ENCODE measurements at regions not wholly inside any gene's neighbourhood (a gene's known extent, or its start where the extent isn't known, plus 50 kb on each side); places are given as distances from the start of the nearest gene placed in this dataset.
"Not testable (repeated sequence)": the region's sequence is repeated elsewhere in the genome, so short reads cannot be mapped to it uniquely, and the experiment has no call there.

DNA sequence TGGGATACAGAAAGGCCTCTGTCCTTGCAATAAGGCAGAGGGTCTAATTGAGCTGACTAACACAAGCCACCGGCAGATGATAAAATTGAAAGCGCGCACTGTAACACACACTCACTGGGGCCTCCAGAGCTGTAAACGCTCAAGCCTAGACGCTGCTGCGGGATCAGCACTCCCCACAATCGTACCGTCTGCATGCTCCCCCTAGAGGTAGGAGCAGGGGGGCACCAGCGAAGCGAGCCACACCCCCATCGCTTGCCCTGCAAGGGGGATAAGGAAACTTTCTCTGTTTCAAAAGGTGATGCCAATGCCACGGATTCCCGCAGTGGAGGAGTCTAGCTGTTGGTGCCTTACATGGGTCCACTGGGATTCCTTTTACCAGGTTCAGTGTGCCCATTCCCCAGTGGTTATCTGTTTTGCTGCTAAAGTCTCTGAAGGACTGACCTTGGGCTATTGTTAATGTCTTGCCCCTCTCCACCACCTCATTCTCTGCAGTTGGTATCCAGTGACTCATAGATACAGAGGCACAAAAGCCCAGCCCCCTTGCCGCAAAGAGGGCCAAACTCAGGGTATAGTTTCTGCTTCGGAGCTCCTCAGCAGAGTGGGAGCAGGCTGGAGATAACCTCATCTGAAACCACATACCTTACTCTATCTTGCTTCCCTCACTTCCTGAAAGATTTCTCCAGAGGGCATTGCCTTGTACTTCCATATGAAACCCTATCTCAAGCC is 139.3 kb upstream of the KBTBD8 start:
- no peak for DNase-seq (ENCODE audit: low read depth)

DNA sequence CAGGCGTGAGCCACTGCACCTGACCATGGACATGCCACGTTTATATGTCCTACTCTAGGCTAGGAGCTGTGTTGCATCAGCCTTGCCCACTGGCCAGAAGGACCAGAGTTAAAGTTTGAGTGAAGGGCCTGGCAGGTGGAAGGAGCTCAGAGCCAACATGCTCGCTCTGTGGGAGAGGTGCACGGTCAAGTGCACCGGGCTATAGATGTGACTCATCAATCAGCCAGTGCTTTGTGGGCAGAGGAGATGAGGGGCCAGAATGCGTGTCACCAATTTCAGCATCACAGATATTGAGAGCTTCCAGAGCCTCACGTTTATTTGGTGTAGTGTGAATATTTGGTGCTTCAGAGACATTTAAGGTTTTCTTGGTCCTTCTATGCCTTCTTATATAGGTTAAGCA is 137.3 kb upstream of the KBTBD8 start:
- no peak for DNase-seq (ENCODE audit: low read depth)

DNA sequence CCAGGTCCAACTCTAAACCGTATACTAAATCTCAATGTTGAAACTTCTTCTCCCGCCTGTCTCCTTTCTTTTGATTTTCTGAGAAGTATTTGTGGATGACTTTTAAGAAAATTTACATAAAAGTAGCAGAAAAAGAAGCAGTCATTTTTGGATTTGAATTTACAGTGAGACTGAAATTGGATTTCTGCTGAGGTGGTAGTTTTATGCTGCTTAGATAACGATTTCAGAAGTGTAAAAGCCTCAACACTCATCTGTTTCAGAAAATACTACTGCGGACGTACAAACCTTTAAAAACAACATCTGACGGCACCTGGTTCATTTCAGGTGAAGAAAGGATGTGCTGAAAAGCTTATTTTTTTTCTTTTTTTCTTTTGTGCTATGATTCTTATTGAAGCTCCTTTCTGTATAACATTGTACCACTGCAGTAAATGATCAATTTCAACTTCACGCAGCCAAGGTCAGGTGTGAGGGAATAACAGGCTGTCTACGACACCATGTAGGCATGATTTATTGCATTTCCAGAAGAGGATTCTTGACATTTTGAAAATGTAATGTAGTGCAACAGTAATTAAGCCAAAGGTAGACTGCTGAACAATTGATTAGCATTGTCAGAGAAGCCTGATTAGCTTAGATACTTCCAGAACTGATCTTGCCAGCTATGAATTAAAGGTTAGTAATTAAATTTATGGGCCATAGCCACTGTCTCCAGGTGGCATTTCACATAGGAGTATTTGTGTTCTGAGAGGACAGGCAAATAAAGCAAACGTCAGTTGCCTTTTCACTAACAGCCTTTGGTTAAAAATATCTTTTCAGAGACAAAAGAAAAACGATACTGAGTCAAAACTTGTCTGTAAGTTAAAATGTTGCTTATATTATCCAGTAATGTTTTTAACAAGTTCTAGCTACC is 134.6 kb upstream of the KBTBD8 start:
- DNase-seq (ENCODE audit: low read depth): no peak

DNA sequence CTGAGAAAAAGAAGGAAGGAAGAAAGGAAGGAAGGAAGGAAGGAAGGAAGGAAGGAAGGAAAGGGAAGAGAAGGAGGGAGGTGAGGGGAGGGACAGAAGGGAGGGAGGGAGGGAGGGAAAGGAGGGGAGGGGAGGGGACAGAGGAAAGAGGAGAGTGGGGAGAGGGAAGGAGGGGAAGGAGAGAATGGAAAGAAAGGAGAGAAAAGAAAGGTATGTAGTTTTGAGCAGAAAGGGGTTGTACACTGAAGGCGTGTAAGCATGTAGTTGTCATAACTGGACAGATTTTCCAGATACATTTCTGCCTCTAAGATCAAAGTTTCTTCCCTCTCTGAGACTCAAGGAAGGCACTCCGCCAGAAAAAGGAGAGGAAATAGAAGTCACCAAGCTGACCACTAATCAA is 113.4 kb upstream of the KBTBD8 start:
- no peak for DNase-seq (ENCODE audit: low read depth)

DNA sequence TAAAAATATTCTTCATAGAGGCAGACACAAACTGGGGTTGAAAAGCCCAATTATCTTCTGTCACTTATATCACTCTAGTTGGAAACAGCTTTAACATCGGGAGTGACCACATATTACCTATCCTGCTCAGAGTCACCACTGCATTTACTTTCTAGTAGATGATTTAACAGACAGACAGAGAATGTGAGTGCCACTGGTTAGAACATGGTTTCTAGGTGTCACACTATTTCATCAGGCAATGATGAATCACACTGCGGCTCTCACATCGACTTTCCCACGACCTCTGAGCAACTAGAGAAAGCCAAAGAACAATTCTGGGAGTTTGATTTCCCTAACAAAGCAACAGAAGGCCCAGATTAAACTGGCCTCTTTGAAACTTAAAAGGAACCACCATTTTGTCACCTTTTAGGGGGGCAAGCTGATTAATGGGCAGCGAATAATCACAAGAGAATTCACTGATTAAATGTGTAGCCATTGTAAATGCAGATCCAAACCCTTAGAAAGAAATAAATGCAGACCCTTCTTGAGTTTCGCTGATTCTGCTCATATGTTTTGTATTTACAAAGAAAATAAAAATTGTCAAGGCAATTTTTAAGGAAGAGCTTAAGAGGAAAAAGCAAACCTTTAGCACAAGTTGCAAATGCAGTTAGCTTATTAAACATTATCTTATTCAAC is 112.6 kb upstream of the KBTBD8 start:
- DNase-seq (ENCODE audit: low read depth): no peak

DNA sequence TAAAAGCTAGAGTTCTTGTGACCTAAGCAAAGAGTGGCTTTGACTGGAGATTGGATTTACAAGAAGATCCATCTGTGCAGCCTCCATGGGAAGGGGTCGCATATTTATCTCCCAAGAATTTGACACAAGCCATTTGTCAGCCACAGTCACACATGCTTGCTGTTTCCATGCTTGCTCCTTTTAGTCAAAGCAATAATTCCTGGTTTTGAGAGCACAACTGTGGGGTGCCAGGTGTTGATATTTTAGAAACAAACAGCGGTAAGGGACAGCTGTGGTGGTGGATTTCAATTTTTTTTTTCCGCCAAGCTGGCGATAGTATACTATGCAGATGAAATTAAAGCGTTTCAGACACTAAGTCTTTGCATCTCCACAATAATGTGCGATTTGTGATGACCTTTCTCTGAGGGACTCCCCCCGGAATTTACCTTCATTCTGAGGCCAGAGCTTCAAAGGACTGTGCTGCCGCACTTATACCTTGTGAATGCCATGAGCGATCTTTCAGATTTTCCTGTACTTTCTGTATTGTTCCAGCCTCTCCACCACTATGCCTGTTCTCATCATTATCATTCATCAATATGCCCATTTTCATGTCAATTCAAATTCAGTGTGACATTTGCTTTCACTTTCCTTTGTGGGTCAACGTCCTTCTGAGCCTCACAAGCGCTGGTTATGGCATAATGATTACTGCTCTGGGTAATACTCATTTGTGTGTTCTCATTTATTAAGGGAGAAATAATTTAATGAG is 108.2 kb upstream of the KBTBD8 start:
- DNase-seq (ENCODE audit: low read depth): no peak

DNA sequence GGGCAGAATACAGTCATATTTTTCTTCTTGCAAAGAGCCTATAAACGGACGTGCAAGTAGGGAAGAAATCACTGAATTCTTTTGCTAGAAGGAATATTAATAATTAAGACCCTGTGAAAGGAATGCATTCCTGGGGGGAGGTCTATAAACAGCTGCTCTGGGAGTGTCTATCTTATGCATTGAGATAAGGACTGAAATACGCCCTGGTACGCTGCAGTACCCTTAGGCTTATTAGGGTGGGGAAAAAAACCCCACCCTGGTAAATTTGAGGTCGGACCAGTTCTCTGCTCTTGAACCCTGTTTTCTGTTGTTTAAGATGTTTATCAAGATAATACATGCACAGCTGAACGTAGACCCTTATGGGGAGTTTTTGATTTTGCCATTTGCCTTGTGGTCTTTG is 100.0 kb upstream of the KBTBD8 start:
- DNase-seq (ENCODE audit: low read depth): no peak

DNA sequence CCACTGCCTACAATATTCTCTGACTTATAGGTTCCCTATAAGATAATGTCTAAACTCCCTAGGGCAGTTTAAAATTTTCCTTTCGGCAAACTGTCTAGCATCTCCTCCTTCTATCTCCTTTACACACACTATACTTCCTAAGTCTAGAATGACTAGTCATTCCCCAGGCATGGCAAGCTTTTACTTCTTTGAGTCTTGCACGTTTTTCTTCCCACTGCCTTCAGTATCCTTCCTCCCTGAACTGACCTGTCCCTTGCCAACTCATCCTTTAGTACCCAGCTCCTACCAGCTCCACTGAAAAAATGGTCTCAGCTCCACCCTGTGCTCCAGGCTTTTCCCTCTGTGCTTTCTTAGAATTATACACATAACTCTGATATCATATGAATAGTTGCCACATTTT is 93.8 kb upstream of the KBTBD8 start:
- no peak for DNase-seq (ENCODE audit: low read depth)

DNA sequence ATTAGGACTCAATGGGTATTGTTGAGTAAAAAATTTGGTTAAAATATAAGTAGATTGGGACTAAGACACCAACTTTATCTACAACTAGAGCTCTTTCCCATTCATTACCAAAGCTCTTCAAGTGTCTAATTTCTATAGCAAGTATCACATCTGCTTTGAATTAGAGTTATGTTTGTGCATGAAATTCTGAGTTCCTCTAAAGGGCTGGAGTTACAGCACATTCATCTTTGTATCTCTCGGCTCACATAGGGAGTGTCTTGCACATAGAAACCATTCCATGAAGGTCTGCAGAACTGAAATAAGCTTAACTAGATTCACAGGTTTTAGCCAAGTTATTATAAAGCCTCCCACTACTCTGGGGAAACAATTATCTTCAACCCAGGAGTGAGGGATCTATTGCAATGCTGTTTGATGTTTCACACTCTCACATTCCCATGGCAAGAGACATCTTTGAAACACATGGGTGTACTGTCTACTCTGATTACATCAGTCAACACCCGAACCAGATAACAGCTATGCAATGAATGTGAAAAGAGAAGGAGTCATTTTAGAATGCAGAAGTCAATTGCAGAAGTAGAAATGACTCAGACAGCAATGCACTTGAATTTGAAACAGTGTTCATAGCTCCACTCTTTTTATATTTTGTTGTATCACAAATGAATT is 93.1 kb upstream of the KBTBD8 start:
- no peak for DNase-seq (ENCODE audit: low read depth)

DNA sequence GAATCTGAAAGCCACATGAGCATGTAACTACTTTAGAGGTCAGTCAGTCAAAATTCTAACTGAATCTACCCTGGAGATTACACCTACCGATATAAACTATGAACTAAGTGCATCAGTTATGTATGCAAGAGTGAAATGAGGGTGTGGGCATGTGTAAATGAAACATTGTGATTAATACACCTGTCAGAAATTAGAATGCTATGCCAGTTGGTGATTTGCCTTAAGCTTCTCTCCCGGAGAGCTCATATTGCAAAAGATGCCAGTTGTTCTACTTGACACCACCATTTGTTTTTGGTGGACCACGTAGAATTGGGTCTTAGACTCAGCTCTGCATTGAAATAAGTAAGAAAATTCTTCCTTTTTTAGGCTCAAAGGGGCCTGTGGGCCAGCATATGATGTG is 91.0 kb upstream of the KBTBD8 start:
- no peak for DNase-seq (ENCODE audit: low read depth)

DNA sequence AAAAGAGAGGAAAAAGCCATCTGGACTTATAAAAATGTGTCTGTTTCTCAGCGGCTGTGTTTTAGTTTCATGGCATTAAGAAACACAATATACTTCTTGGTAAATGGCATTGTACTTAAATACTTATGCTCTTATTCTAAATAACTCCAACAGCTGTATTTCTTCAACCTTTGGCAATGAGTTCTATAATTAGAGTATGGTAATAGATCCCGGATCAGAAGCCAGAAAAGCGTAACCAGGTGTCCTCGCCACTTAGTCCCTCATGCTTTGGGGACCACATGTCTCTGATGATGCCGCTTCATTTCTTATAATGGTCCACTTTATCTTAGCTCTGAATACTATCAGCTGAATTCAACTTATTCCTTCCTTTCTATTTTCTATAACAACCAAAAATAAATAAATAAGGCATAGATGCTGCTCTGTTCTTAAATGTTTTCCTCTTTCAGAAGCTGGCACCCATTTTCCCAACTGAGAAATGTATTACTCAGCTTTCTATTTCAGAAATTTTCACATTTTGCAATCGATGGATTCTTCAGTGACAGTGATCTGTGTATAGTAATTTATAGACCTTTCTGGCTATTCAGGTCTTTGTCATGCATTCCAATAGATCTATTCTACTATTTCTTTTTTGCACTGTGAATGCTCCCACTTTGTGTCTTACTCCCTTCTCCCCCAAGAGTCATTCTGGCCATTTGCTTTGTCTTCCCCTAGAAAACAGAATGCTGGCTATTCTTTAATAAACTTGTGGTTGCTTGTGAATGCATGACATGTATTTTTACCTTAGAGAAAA is 87.6 kb upstream of the KBTBD8 start:
- no peak for DNase-seq (ENCODE audit: low read depth)

DNA sequence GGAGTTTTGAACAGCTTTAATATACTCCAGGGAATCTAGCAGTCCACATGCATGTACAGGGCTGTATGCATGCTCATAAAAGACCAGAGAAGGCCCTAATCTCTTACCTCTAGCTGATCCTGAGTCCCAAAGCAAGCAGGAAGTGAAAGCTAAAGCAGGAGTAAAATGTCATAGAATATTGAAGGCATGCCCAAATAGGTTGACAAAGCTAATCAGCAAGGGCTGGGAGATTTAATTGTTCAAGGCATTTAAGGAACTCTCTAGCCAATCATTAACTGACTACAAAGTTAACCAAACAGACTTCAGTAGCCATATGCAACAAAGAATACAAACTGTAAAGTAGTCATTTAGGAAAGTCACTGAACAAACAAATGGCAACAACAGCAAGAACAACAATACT is 85.8 kb upstream of the KBTBD8 start:
- no peak for DNase-seq (ENCODE audit: low read depth)

DNA sequence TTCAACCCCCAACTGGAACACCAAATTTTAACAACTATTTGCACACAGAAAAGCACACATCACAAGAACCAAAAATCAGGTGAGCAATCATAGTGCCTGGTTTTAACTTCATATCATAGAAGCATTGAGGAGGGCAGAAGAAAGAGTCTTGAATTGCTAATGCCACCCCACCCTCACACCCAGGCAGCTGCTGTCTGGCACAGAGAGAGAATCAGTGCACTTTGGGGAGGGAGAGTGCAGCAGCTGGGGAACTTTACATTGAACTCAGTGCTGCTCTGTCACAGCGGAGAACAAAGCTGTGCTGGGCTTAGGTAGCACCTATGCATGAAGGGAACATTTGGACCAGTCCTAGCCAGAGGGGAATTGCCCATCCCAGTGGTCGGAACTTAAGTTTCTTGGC is 76.0 kb upstream of the KBTBD8 start:
- DNase-seq (ENCODE audit: low read depth): no peak

DNA sequence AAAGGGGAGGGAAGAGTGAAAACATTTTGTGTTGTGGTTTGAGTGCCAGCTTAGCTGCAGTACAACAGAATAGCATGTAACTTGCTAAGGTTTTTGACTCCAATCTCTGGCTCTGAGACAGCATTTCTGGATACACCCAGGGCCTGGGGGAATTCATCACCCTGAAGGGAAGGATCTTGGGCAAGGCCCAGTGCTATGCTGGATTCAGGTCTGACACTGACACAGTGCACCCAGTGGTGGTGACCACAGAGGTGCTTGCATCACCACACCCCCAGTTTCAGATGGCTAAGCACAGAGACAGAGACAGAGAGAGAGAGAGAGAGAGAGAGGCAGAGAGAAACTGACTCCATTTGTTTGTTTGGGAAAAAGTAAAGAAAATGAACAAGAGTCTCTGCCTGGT is 74.1 kb upstream of the KBTBD8 start:
- DNase-seq (ENCODE audit: low read depth): no peak

DNA sequence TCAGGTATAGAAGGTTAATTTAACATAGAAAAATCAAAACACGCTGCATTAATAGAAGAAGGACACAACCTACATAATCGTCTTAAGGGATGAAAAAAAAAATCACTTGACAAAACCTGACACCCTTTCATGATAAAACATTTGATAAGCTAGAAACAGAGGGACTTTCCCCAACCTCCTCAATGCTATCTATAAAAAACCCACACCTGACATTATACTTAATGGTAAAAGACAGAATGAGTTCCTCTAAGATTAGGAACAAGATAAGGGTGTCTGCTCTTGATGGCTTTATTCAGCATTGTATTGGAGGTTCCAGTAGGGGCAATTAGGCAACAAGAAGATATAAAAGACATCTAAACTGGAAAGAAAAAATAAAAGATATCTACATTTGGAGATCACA is 69.9 kb upstream of the KBTBD8 start:
- no peak for DNase-seq (ENCODE audit: low read depth)

DNA sequence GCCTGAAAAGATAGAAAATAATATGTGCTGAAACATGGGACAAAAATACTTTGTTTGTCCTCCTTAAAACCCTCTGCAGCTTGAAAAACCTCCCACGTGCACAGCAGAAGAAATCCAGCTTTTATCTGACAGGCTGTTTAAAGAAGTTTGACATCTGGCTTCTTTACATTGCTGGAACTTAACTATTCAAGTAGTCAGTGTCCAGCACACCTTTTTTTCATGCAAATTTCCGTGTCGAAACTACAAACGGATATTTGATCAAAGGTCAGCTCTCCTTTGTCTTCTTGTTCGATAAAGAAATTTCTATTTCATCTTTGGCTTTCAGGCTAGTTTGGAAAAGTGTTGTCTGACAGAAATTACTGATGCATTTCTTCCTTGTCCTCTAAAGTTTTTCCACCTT is 66.8 kb upstream of the KBTBD8 start:
- no peak for DNase-seq (ENCODE audit: low read depth)

DNA sequence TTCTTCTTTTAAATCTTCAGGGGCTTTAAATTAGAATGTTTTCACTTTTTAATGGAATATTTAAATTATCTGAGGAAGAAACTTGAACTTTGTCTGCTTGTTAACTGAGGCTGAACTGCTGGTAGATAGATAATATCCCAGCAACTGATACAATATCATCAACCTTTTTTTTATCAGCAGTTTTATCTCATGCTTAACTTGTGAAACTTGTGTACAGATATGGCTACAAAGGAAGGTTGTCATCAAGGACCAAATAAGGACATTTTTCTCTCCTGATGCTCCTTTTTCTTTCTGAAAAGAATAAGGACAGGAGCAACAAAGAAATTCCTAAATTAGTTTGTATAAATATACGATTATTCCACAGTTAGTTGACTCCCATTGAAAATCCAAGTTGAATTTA is 66.4 kb upstream of the KBTBD8 start:
- no peak for DNase-seq (ENCODE audit: low read depth)

DNA sequence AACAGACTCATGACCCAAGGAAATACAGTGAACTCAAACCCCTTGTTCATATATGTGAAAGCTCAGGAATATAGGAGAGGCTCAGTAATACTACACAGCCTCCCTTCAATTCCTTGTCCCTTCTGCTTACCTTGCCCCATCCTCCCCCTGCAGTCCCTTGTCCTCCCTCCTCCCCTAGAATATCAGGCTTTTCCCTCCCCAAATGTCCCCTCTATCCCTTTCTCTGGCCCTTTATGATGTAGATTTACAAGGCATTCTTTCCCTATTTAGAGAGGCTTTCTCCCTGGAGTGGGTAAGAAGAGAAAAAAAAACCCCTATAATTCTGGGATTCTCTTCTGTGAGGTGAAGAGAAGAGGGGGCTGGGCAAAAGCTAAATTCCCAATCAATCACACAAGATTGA is 64.9 kb upstream of the KBTBD8 start:
- no peak for DNase-seq (ENCODE audit: low read depth)

DNA sequence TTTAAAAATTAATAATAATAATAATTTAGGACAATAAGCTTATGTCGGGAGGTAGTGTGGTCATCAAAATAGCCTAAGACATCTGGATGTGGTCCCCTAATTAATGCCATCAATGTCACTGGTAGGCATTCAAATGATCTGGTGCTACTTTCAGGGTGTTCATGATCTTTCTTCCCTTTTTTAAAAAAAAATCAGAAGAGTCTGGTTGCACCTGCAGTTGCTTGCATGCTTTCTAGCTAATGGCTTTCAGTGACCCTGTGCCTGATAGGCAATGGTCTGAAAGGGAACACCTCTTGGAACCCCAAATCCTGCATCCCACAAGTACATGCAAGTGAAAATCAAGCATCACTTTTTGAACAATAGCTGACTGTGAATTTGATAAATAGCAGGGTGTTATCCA is 64.1 kb upstream of the KBTBD8 start:
- DNase-seq (ENCODE audit: low read depth): no peak

DNA sequence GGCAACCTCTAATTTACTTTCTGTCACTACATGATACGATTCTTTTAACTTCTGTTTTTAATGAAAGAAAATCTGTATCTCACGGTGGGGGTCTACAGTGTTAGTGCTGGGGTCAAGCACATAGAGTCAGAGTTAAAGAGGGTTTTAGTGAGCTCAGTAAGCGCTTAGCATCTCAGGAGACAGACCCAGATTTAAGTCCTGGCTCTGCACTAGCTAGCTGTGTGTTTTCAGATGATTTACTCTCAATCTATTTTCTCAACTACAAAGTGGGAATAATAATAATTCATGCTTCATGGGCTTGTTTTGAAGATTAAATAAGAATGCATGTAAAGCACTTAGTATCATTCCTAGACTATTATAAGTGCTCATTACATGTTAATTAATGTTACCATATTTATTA is 63.4 kb upstream of the KBTBD8 start:
- no peak for DNase-seq (ENCODE audit: low read depth)

DNA sequence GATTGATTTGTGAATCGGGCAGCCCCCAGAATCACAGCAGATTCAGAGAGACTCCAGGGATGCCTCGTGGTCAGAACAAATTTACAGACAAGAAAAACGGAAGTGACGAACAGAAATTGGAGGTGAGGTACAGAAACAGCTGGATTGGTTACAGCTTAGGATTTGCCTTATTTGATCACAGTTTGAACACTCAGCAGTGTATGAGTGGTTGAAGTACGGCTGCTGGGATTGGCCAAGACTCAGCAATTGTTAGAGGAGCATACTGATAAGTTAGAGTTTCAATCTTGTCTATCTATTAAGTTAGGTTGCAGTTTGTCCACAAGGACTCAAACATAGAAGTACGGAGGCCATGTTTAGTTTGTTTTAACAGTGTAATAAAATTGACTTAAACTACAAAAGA is 61.1 kb upstream of the KBTBD8 start:
- not testable (repeated sequence) for DNase-seq (ENCODE audit: low read depth)

Measured in stimulated activated CD8-positive, alpha-beta memory T cell treated with anti-CD3 and anti-CD28 coated beads, Interleukin-15, amount 100 ng/mL, for 24 hours (primary cell).